GM12878 (cell line): ENCODE measurements at regions not wholly inside any gene's neighbourhood (a gene's known extent, or its start where the extent isn't known, plus 50 kb on each side); places are given as distances from the start of the nearest gene placed in this dataset.

Source experiments
- EP300 ChIP-seq, 2 experiments: fragments of 150-350 bp in 1 of 2; IDR thresholded peaks; 2 replicates each; pipeline ENCODE4 v1.6.1; 2011 to 2012; ENCODE audit warnings: low read depth in 2 of 2, low read length in 2 of 2, borderline replicate concordance in 1 of 2, improper control_type of control experiment in 1 of 2, inconsistent platforms in 1 of 2; ENCODE audit not compliant: control insufficient read depth in 1 of 2
- POLR2A ChIP-seq: IDR thresholded peaks from 2 replicates; pipeline ENCODE4 v1.6.1; 2011; ENCODE audit warnings: low read depth, mild to moderate bottlenecking, low read length
- SMC3 ChIP-seq: IDR thresholded peaks from 2 replicates; pipeline ENCODE4 v1.6.1; 2011; ENCODE audit warnings: low read length, improper control_type of control experiment, borderline replicate concordance
- SRF ChIP-seq, 2 experiments: IDR thresholded peaks; 2 replicates each; pipeline ENCODE4 v1.6.1; 2011; ENCODE audit warnings: low read depth in 2 of 2, low read length in 2 of 2, mild to moderate bottlenecking in 1 of 2, moderate library complexity in 1 of 2
- TF ChIP-seq, protein P1 (sequence below): fragments of 450-650 bp; IDR thresholded peaks from 2 replicates; pipeline ENCODE4 v1.6.1; 2018; ENCODE audit warnings: borderline replicate concordance, mild to moderate bottlenecking; ENCODE audit not compliant: partially characterized antibody
- TF ChIP-seq, protein P2 (sequence below): fragments of 450-650 bp; formaldehyde crosslinking; IDR thresholded peaks from 2 replicates; pipeline ENCODE4 v1.4.0; 2020; ENCODE audit warnings: mild to moderate bottlenecking, moderate library complexity
- TF ChIP-seq, protein P3 (sequence below), 3 experiments: IDR thresholded peaks in 2 of 3; conservative IDR thresholded peaks in 1 of 3; 2 replicates each; pipeline ENCODE4 v1.5.1; 2011; ENCODE audit warnings: low read depth in 3 of 3, low read length in 3 of 3, mild to moderate bottlenecking in 3 of 3, control low read depth in 2 of 3, moderate library complexity in 2 of 3, inconsistent platforms in 1 of 3, mixed read lengths in 1 of 3; ENCODE audit not compliant: control insufficient read depth in 2 of 3, insufficient read depth in 1 of 3; ENCODE audit errors: extremely low read depth in 1 of 3

DNA sequence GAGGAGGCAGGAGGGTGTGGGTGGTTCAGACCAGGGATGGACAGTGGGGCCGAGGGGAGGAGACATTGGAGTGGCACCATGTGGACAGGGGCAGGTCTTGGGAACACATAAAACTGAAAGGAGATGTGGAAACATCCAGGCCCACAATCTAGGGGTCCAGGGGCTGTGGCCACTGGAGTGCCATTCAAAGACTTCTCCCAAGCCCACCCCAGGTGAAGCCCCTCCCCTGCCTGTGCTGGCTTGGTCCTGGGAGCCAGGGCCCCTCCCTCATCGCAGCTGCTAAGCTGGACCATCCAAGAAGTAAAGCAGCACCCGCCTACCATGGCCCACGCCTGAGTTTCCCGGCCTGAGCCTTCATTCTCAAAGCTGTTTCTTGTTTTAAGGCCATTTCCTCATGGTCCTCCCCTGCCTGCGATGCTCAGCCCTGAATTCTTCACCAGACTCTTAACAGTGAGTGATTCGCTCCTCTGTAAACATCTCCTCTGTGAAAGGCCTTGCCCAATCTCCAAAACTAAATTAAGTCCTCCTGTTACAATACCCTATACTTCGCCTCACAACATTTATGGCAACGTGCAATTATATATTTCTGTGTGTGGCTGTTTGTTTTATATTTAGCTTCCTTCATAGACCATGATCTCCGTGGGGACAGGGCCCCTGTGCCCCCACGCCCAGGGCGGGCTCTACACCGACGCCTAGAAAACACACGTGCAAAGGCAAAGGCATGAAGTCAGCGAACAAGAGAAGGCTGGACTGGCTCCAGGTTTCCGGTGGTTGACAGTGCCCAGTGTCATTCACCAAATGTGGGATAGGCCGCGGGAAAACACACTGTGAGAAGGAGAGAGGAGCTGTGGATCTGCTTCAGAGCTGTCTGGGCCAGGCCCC, 267.8 kb downstream of the ERMARD start:
- TF ChIP-seq SMC3 (no peak), EP300 (IDR thresholded peaks at IDR 0.05; ENCODE audit: borderline replicate concordance in 1 of 2, control insufficient read depth in 1 of 2, low read depth in 2 of 2, low read length in 2 of 2) (no peak), SRF (IDR thresholded peaks at IDR 0.05; ENCODE audit: low read depth in 2 of 2, low read length in 2 of 2) (no peak), POLR2A (no peak)
- TF ChIP-seq, protein P1, sequence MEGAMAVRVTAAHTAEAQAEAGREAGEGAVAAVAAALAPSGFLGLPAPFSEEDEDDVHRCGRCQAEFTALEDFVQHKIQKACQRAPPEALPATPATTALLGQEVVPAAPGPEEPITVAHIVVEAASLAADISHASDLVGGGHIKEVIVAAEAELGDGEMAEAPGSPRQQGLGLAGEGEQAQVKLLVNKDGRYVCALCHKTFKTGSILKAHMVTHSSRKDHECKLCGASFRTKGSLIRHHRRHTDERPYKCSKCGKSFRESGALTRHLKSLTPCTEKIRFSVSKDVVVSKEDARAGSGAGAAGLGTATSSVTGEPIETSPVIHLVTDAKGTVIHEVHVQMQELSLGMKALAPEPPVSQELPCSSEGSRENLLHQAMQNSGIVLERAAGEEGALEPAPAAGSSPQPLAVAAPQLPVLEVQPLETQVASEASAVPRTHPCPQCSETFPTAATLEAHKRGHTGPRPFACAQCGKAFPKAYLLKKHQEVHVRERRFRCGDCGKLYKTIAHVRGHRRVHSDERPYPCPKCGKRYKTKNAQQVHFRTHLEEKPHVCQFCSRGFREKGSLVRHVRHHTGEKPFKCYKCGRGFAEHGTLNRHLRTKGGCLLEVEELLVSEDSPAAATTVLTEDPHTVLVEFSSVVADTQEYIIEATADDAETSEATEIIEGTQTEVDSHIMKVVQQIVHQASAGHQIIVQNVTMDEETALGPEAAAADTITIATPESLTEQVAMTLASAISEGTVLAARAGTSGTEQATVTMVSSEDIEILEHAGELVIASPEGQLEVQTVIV, result no peak
- TF ChIP-seq, protein P2, sequence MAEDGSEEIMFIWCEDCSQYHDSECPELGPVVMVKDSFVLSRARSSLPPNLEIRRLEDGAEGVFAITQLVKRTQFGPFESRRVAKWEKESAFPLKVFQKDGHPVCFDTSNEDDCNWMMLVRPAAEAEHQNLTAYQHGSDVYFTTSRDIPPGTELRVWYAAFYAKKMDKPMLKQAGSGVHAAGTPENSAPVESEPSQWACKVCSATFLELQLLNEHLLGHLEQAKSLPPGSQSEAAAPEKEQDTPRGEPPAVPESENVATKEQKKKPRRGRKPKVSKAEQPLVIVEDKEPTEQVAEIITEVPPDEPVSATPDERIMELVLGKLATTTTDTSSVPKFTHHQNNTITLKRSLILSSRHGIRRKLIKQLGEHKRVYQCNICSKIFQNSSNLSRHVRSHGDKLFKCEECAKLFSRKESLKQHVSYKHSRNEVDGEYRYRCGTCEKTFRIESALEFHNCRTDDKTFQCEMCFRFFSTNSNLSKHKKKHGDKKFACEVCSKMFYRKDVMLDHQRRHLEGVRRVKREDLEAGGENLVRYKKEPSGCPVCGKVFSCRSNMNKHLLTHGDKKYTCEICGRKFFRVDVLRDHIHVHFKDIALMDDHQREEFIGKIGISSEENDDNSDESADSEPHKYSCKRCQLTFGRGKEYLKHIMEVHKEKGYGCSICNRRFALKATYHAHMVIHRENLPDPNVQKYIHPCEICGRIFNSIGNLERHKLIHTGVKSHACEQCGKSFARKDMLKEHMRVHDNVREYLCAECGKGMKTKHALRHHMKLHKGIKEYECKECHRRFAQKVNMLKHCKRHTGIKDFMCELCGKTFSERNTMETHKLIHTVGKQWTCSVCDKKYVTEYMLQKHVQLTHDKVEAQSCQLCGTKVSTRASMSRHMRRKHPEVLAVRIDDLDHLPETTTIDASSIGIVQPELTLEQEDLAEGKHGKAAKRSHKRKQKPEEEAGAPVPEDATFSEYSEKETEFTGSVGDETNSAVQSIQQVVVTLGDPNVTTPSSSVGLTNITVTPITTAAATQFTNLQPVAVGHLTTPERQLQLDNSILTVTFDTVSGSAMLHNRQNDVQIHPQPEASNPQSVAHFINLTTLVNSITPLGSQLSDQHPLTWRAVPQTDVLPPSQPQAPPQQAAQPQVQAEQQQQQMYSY (CRISPR knock-in tag), result no peak
- TF ChIP-seq, protein P3, sequence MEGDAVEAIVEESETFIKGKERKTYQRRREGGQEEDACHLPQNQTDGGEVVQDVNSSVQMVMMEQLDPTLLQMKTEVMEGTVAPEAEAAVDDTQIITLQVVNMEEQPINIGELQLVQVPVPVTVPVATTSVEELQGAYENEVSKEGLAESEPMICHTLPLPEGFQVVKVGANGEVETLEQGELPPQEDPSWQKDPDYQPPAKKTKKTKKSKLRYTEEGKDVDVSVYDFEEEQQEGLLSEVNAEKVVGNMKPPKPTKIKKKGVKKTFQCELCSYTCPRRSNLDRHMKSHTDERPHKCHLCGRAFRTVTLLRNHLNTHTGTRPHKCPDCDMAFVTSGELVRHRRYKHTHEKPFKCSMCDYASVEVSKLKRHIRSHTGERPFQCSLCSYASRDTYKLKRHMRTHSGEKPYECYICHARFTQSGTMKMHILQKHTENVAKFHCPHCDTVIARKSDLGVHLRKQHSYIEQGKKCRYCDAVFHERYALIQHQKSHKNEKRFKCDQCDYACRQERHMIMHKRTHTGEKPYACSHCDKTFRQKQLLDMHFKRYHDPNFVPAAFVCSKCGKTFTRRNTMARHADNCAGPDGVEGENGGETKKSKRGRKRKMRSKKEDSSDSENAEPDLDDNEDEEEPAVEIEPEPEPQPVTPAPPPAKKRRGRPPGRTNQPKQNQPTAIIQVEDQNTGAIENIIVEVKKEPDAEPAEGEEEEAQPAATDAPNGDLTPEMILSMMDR (IDR thresholded peaks at IDR 0.05 in 2 of 3, conservative IDR thresholded peaks at IDR 0.05 in 1 of 3; ENCODE audit: control insufficient read depth in 2 of 3, extremely low read depth in 1 of 3, insufficient read depth in 1 of 3, low read depth in 3 of 3, low read length in 3 of 3), result no peak
